ENCODE measurements at regions not wholly inside any gene's neighbourhood (a gene's known extent, or its start where the extent isn't known, plus 50 kb on each side); places are given as distances from the start of the nearest gene placed in this dataset.

DNA sequence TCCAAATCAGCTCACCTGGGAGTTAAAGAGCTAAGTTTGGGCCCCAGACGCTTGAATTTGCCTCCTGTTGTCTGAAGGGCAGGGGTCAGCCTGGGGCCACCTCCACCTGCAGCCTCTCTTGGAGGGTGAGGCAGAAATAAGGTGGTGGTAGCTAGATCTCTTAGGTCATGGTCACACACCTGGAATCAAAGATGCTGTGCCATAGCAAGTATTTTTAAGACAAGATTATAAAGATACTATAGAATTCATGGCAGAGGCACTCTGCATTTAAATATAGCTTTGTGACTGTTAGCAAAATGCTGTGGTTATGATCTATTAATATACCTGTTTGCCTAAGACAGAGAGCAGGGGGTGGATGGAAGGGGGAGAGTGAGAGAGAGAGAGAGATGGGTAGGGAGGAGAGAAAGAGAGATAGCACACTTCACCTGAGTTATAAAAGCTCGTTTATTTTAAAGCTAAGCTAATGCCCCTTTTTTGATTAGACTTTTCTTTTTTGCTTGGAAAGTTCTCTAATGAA lies 242.7 kb downstream of the TMEM182 start:
- Histone ChIP-seq H3K9me3 (no peaks in the 10 kb centered on the region), H3K36me3 (no peaks in the 10 kb centered on the region), H3K27ac (no peak overlapping the region), H3K4me1 (no peaks in the 10 kb centered on the region), H3K4me3 (no peak overlapping the region), H3K27me3 (no peaks in the 10 kb centered on the region)
- intact Hi-C loops (cut with DNase I), result no loop called here
- no peak for DNase-seq
- TF ChIP-seq POLR2AphosphoS5 (IDR thresholded peaks at IDR 0.05) (no peak), POLR2A (IDR thresholded peaks at IDR 0.05) (no peak), EP300 (IDR thresholded peaks at IDR 0.05) (no peak)
- TF ChIP-seq, protein P1, sequence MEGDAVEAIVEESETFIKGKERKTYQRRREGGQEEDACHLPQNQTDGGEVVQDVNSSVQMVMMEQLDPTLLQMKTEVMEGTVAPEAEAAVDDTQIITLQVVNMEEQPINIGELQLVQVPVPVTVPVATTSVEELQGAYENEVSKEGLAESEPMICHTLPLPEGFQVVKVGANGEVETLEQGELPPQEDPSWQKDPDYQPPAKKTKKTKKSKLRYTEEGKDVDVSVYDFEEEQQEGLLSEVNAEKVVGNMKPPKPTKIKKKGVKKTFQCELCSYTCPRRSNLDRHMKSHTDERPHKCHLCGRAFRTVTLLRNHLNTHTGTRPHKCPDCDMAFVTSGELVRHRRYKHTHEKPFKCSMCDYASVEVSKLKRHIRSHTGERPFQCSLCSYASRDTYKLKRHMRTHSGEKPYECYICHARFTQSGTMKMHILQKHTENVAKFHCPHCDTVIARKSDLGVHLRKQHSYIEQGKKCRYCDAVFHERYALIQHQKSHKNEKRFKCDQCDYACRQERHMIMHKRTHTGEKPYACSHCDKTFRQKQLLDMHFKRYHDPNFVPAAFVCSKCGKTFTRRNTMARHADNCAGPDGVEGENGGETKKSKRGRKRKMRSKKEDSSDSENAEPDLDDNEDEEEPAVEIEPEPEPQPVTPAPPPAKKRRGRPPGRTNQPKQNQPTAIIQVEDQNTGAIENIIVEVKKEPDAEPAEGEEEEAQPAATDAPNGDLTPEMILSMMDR (IDR thresholded peaks at IDR 0.05), result no peak
- 57 to 65% methylated on average over 2 of the region's 2 CpGs for WGBS, 2 donors

DNA sequence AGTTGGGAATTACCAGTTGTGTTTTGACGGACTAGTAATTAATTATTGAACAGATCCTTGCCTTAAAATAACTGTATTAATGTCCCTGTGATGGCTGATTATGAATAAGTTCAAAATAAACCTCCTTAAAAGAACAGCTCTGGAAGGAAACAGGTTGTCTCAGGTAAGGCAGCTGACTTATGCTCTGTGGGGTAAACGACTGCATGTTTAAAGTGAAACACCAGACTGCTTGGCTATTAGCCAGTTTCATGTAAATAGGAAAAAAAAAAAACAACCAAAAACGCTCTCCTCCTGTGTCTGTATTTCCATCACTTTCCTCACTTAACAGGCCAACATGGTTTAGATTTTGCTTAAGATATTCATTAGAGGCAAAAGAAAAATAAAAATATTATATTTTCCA lies 243.6 kb downstream of the TMEM182 start:
- Histone ChIP-seq H3K4me3 (no peak overlapping the region), H3K27ac (no peak overlapping the region), H3K9me3 (no peaks in the 10 kb centered on the region), H3K4me1 (no peaks in the 10 kb centered on the region), H3K36me3 (no peaks in the 10 kb centered on the region), H3K27me3 (no peaks in the 10 kb centered on the region)
- whole genome bisulfite sequencing, 2 donors, result 66 to 67% methylated on average over 3 of the region's 3 CpGs
- DNase-seq, result no peak
- TF ChIP-seq, protein P1 (IDR thresholded peaks at IDR 0.05), result no peak
- TF ChIP-seq POLR2A (IDR thresholded peaks at IDR 0.05), result no peak
- no peak for TF ChIP-seq POLR2AphosphoS5 (IDR thresholded peaks at IDR 0.05)
- TF ChIP-seq EP300 (IDR thresholded peaks at IDR 0.05), result no peak
- intact Hi-C loops (cut with DNase I), result no loop called here

DNA sequence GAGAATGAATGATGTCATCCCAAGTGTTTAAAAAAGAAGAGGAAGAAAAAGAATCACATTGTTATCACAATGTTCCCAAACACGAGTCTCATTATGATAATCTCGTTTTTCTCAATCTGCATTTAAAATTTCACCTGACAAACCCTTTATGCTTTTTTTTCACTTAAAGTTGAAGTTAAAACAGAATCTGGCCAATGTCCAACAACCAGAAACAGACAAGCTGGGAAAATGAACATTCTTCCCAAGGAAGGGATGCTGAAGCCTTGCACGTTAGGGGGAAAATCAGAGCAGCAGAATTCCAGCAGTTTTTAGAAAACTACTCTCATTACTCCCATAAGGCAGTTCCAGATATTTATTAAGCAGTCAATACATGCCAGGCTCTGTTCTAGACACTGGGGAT lies 245.3 kb downstream of the TMEM182 start:
- no peaks in the 10 kb centered on the region for H3K4me1 ChIP-seq
- H3K36me3 ChIP-seq, result no peaks in the 10 kb centered on the region
- no peaks in the 10 kb centered on the region for H3K9me3 ChIP-seq
- no peak overlapping the region for H3K4me3 ChIP-seq
- intact Hi-C loops (cut with DNase I), result no loop called here
- 84 to 85% methylated on average over 3 of the region's 3 CpGs for WGBS, 2 donors
- no peaks in the 10 kb centered on the region for H3K27me3 ChIP-seq
- DNase-seq, result no peak
- TF ChIP-seq, protein P1 (IDR thresholded peaks at IDR 0.05), result no peak
- no peak for TF ChIP-seq POLR2A (IDR thresholded peaks at IDR 0.05)
- no peak for TF ChIP-seq EP300 (IDR thresholded peaks at IDR 0.05)
- no peak for TF ChIP-seq POLR2AphosphoS5 (IDR thresholded peaks at IDR 0.05)
- no peak overlapping the region for H3K27ac ChIP-seq

DNA sequence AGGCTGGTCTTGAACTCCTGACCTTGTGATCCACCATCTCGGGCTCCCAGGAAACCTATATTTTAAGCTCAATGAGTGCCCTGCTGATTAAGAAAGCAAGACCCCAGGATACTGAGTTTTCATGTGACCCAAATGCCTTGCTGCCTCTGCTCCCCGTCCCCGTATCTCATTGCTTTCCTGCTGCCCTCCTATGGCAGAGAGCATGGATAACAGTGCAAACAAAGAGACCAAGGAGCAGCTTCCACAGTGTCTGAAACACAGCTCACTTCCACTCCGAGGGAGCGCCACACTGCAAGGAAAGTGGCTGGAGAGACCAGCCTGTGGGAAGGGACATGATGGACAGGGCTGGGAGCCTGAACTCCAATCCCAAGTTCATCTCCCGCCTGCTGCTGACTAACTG lies 246.8 kb downstream of the TMEM182 start:
- Histone ChIP-seq H3K27me3 (no peaks in the 10 kb centered on the region), H3K9me3 (no peaks in the 10 kb centered on the region), H3K36me3 (no peaks in the 10 kb centered on the region), H3K27ac (no peak overlapping the region), H3K4me3 (no peak overlapping the region), H3K4me1 (no peaks in the 10 kb centered on the region)
- WGBS, 2 donors, result 77 to 84% methylated on average over 6 of the region's 6 CpGs
- TF ChIP-seq POLR2AphosphoS5 (IDR thresholded peaks at IDR 0.05), result no peak
- TF ChIP-seq POLR2A (IDR thresholded peaks at IDR 0.05), result no peak
- TF ChIP-seq EP300 (IDR thresholded peaks at IDR 0.05), result no peak
- TF ChIP-seq, protein P1 (IDR thresholded peaks at IDR 0.05), result no peak
- DNase-seq, result no peak
- intact Hi-C loops (cut with DNase I), result no loop called here

DNA sequence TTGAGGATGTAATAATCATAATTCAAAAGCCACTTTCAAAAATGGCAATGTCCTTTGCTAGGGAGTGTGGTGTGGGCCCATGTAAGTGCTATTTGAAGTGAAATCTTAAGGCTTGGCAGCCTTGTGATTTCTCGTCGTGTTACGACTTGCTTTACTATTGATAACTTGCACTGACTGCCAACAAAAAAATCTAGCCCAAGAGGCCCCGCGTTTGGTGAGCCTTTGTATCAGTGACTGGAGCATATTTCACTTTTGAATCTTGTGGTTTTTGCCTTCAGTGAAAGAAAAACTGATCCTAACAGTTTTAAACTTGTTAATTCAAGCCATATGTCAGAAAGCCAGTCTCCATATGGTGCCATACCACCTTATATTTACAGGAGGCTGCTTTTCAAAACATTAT lies 248.0 kb downstream of the TMEM182 start:
- no peak overlapping the region for H3K27ac ChIP-seq
- no peaks in the 10 kb centered on the region for H3K36me3 ChIP-seq
- no peaks in the 10 kb centered on the region for H3K27me3 ChIP-seq
- WGBS, 2 donors, result 79 to 84% methylated on average over 5 of the region's 5 CpGs
- no peak for DNase-seq
- no peak overlapping the region for H3K4me3 ChIP-seq
- TF ChIP-seq, protein P1 (IDR thresholded peaks at IDR 0.05), result no peak
- TF ChIP-seq POLR2A (IDR thresholded peaks at IDR 0.05) (no peak), EP300 (IDR thresholded peaks at IDR 0.05) (no peak), POLR2AphosphoS5 (IDR thresholded peaks at IDR 0.05) (no peak)
- intact Hi-C loops (cut with DNase I), result no loop called here
- H3K9me3 ChIP-seq, result no peaks in the 10 kb centered on the region
- no peaks in the 10 kb centered on the region for H3K4me1 ChIP-seq

Measured in sigmoid colon (tissue), 6 donors.